Karpas-422 (cell line): ENCODE measurements at regions not wholly inside any gene's neighbourhood (a gene's known extent, or its start where the extent isn't known, plus 50 kb on each side); places are given as distances from the start of the nearest gene placed in this dataset.

Source experiments
- DNase-seq: peaks from one replicate; pipeline ENCODE4 v3.0.0-alpha.2; 2015
- H2AFZ ChIP-seq: fragments of 200-600 bp; sonication (generic); 2 replicates; pipeline ENCODE4 v1.6.1; 2014; ENCODE audit warnings: antibody characterized with exemption, low read length, mixed read lengths
- H3K27ac ChIP-seq: fragments of 200-600 bp; sonication (generic); 2 replicates; pipeline ENCODE4 v1.5.1; 2014; ENCODE audit warnings: mild to moderate bottlenecking, low read length, moderate library complexity
- H3K27me3 ChIP-seq: fragments of 200-600 bp; sonication (generic); 2 replicates; pipeline ENCODE4 v1.6.1; 2014; ENCODE audit warnings: low read length, mixed read lengths
- H3K36me3 ChIP-seq: fragments of 200-600 bp; sonication (generic); 2 replicates; pipeline ENCODE4 v1.6.1; 2014; ENCODE audit warnings: low read length, mixed read lengths; ENCODE audit not compliant: insufficient read depth
- H3K4me1 ChIP-seq: fragments of 200-600 bp; sonication (generic); 2 replicates; pipeline ENCODE4 v1.6.1; 2014; ENCODE audit warnings: mild to moderate bottlenecking, low read length, mixed read lengths
- H3K4me2 ChIP-seq: fragments of 200-600 bp; sonication (generic); 2 replicates; pipeline ENCODE4 v1.6.1; 2014; ENCODE audit warnings: low read length, low read depth, mild to moderate bottlenecking; ENCODE audit not compliant: poor library complexity, severe bottlenecking
- H3K4me3 ChIP-seq: fragments of 200-600 bp; sonication (generic); 2 replicates; pipeline ENCODE4 v1.5.1; 2014; ENCODE audit warnings: mild to moderate bottlenecking, antibody characterized with exemption, low read length, mixed read lengths
- H3K79me2 ChIP-seq: fragments of 200-600 bp; sonication (generic); 2 replicates; pipeline ENCODE4 v1.6.1; 2014; ENCODE audit warnings: mild to moderate bottlenecking, low read length, mixed read lengths
- H3K9ac ChIP-seq: fragments of 200-600 bp; sonication (generic); 2 replicates; pipeline ENCODE4 v1.6.0; 2014; ENCODE audit warnings: low read length
- H3K9me2 ChIP-seq: fragments of 200-600 bp; sonication (generic), shearing (Covaris generic); replicated peaks from 2 replicates; pipeline ENCODE4 v1.6.0; 2014; ENCODE audit warnings: mild to moderate bottlenecking, low read length, moderate library complexity; ENCODE audit not compliant: insufficient read depth
- H3K9me3 ChIP-seq: fragments of 300-700, 200-600 bp; sonication (generic); 2 replicates; pipeline ENCODE4 v1.6.1; 2014; ENCODE audit warnings: low read length, mixed read lengths
- H4K20me1 ChIP-seq: fragments of 200-600 bp; sonication (generic); 2 replicates; pipeline ENCODE4 v1.6.1; 2014; ENCODE audit warnings: mild to moderate bottlenecking, antibody characterized with exemption, low read length, low read depth; ENCODE audit not compliant: insufficient read depth

DNA sequence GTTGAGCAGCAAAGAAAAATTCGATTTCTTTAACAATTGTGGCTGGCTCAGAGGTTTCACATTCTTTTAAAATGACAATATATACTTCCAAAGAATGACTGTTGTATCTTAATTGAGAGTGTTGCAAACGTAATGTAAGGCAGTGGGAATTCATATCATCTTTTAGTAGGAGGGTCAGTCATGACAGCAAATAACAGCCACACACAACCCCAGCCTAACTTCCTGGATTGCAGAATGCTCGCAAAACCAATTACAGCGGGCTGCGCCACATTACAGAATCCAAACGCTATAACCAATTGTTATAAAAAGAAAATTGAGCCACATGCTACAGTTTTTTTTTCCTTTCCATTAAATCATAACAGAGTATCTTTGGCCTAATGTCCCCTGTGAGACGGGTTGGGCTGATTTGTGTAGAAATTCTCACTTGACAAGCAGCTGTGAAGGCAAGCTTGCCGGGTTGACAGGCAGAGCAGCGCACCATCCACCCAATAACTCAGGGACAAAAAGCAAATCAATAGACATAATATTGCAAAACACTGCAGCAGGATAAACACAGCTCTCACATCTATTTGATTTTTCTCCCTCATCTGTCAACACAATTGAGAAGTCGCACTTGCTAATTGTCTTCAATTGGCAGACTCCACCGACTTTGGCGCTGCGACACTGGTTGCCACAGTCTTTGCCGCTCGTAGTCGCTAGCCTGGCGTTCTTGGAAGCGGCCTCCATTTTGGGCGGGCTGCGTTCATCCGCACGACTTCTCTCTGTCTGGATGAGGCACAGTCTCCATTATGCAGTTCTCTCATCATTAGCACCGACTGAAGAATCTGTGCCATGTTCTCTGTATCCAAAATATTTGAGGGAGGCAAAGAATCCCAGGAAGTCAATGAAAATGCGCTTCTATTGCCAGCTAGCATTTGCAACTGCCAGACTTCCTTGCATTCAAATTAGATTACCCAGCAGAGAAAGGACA is 95.0 kb upstream of the CCDC68 start:
- H3K36me3 ChIP-seq, result no peaks in the 10 kb centered on the region
- H3K4me3 ChIP-seq, result no peak overlapping the region
- no peaks in the 10 kb centered on the region for H3K27me3 ChIP-seq
- no peaks in the 10 kb centered on the region for H3K9me2 ChIP-seq
- no peaks in the 10 kb centered on the region for H3K9me3 ChIP-seq
- H4K20me1 ChIP-seq, result no peaks in the 10 kb centered on the region
- no peaks in the 10 kb centered on the region for H3K4me1 ChIP-seq
- H3K79me2 ChIP-seq, result no peaks in the 10 kb centered on the region
- no peak overlapping the region for H3K27ac ChIP-seq
- no peak overlapping the region for H3K4me2 ChIP-seq
- H3K9ac ChIP-seq, result no peak overlapping the region
- DNase-seq, result no peak
- H2AFZ ChIP-seq, result no peak overlapping the region

DNA sequence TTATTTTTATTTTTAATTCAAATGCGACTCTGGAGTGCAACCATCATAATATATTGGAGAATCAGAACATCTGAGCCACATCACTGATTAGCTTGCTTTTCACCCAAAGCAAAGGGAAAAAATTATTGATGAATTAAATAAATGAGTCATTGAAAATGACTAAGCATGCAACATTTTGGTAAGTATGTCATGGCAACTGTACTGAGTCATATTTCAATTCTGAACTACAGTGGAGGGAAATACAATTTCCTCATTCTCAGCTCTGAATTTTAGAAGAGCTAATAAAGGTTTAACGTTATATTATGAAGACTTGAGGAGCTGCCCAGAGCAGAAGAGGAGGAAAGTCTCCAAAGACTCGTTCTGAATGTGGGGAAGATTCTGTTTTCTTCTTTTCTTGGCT is 89.6 kb upstream of the CCDC68 start:
- no peak overlapping the region for H2AFZ ChIP-seq

DNA sequence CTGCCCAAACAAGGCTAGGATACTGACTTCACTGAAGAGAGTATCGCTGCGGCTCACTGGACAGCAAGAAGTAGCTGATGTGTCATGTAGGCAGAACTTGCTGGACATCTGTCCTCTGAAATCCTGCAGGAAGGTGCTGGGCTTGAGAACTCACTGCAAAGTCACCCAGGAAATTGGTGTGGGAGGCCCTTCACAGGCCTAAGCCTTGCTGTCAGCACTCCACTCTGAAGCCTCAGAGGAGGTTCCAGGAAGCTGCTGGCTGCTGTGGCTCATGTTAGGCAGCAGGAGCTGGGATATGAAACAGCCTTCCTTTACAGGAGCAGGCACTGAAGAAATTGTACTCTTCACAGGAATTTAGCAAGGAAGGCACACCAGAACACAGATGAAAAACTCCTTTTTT is 88.3 kb upstream of the CCDC68 start:
- no peaks in the 10 kb centered on the region for H3K27me3 ChIP-seq
- no peaks in the 10 kb centered on the region for H3K79me2 ChIP-seq
- H3K9me3 ChIP-seq, result no peaks in the 10 kb centered on the region
- H4K20me1 ChIP-seq, result no peaks in the 10 kb centered on the region
- H3K4me2 ChIP-seq, result no peak overlapping the region
- H3K4me3 ChIP-seq, result no peak overlapping the region
- no peak overlapping the region for H3K27ac ChIP-seq
- no peak for DNase-seq
- no peaks in the 10 kb centered on the region for H3K36me3 ChIP-seq
- H2AFZ ChIP-seq, result no peak overlapping the region
- no peak overlapping the region for H3K9ac ChIP-seq
- H3K9me2 ChIP-seq, result no peaks in the 10 kb centered on the region
- H3K4me1 ChIP-seq, result no peaks in the 10 kb centered on the region

More for the DNA sequence above, 89.6 kb upstream of the CCDC68 start:
- H3K9ac ChIP-seq, result no peak overlapping the region
- H3K27ac ChIP-seq, result no peak overlapping the region
- H3K9me2 ChIP-seq, result no peaks in the 10 kb centered on the region
- no peaks in the 10 kb centered on the region for H3K4me1 ChIP-seq
- no peak overlapping the region for H3K4me2 ChIP-seq
- H3K4me3 ChIP-seq, result no peak overlapping the region
- DNase-seq, result no peak
- H4K20me1 ChIP-seq, result no peaks in the 10 kb centered on the region
- H3K36me3 ChIP-seq, result no peaks in the 10 kb centered on the region
- H3K9me3 ChIP-seq, result no peaks in the 10 kb centered on the region
- no peaks in the 10 kb centered on the region for H3K79me2 ChIP-seq
- H3K27me3 ChIP-seq, result no peaks in the 10 kb centered on the region

DNA sequence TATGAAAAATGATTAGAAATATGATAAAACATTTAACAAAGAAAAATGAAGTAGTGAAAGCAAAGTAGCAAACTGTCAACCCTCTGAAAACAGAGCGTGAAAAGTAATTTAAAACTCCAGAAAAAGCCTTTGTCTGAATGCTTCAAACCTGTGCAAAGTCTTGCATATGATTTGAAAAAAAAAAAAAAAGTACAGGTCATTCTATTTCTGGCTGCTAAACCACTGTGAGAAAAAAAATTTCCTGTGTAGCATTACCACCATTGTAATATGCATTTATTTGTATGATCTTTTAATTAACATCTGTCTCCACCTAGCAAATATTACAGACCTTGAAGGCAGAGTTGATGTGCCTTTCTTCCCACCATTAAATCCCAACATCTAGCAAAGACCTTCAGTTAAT is 82.1 kb upstream of the CCDC68 start:
- Histone ChIP-seq H3K4me2 (no peak overlapping the region), H3K9me2 (no peaks in the 10 kb centered on the region), H3K4me3 (no peak overlapping the region), H2AFZ (no peak overlapping the region), H3K9ac (no peak overlapping the region), H3K9me3 (no peaks in the 10 kb centered on the region), H3K4me1 (no peaks in the 10 kb centered on the region), H3K27me3 (no peaks in the 10 kb centered on the region), H3K79me2 (no peaks in the 10 kb centered on the region), H3K36me3 (no peaks in the 10 kb centered on the region), H3K27ac (no peak overlapping the region), H4K20me1 (no peaks in the 10 kb centered on the region)
- DNase-seq, result no peak

DNA sequence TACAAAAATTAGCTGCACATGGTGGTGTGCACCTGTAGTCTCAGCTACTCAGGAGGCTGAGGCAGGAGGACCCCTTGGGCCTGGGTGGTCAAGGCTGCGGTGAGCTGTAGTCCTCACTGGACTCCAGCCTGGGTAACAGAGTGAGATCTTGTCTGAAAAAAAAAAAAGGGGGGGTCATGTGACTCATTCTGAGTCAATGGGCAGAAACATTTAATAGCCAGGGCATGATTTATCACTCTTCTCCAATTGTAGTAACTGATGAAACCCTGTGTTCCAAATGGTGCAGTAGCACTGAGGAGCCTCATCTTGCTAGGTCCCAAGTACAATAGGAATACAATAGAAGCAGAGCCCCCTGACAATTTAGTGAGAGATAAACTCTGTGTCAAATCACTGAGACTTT is 78.9 kb upstream of the CCDC68 start:
- Histone ChIP-seq H3K9ac (no peak overlapping the region), H3K27me3 (no peaks in the 10 kb centered on the region), H3K4me3 (no peak overlapping the region), H3K36me3 (no peaks in the 10 kb centered on the region), H3K4me1 (no peaks in the 10 kb centered on the region), H3K9me3 (no peaks in the 10 kb centered on the region), H3K4me2 (no peak overlapping the region), H4K20me1 (no peaks in the 10 kb centered on the region), H2AFZ (no peak overlapping the region), H3K27ac (no peak overlapping the region), H3K9me2 (no peaks in the 10 kb centered on the region), H3K79me2 (no peaks in the 10 kb centered on the region)
- no peak for DNase-seq

DNA sequence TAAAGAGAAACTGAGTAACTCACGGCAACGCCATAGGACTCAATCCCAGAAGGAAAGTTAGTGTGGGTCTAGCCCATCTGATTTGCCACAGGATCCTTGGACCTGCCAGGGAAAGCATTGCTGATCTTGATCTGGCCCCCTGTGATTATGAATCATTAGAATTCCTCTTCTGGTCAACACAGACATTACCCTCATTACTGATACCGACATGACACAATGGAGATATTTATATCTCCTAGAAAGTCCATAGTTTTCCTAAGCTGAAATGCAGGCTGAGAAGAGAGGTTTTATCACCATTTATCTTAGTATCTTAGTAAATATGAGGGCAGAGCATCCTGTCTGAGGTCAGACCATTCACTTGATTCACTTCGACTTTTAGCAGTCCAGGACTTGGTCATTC is 75.5 kb upstream of the CCDC68 start:
- no peaks in the 10 kb centered on the region for H3K9me2 ChIP-seq
- no peaks in the 10 kb centered on the region for H3K36me3 ChIP-seq
- no peak overlapping the region for H3K4me3 ChIP-seq
- no peaks in the 10 kb centered on the region for H4K20me1 ChIP-seq
- no peak overlapping the region for H3K27ac ChIP-seq
- no peaks in the 10 kb centered on the region for H3K27me3 ChIP-seq
- H3K4me2 ChIP-seq, result no peak overlapping the region
- H3K79me2 ChIP-seq, result no peaks in the 10 kb centered on the region
- no peak overlapping the region for H3K9ac ChIP-seq
- H3K4me1 ChIP-seq, result no peaks in the 10 kb centered on the region
- no peaks in the 10 kb centered on the region for H3K9me3 ChIP-seq
- H2AFZ ChIP-seq, result no peak overlapping the region
- no peak for DNase-seq

DNA sequence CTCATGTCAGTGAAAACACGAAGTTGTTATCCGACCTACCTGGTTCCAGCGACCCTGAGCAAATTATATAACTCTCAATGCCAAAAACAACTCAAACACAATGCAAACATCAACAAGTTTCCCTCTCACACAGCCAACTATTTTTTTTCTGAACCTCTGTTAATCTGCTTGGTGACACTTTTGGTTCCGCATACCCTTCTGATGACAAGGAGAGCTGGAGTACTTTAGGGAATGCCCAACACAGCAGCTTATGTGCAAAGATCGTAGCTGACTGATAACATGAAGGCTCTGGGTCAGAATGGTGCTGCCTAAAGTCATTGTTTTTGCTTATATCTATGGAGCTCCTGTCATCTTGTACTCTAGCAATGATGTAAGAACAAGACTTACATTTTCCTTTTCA is 72.7 kb upstream of the CCDC68 start:
- Histone ChIP-seq H3K27ac (no peak overlapping the region), H3K9ac (no peak overlapping the region), H3K36me3 (no peaks in the 10 kb centered on the region), H3K79me2 (no peaks in the 10 kb centered on the region), H3K9me2 (no peaks in the 10 kb centered on the region), H3K4me2 (no peak overlapping the region), H3K27me3 (no peaks in the 10 kb centered on the region), H4K20me1 (no peaks in the 10 kb centered on the region), H3K9me3 (no peaks in the 10 kb centered on the region), H3K4me1 (no peaks in the 10 kb centered on the region), H3K4me3 (no peak overlapping the region), H2AFZ (no peak overlapping the region)
- DNase-seq, result no peak

DNA sequence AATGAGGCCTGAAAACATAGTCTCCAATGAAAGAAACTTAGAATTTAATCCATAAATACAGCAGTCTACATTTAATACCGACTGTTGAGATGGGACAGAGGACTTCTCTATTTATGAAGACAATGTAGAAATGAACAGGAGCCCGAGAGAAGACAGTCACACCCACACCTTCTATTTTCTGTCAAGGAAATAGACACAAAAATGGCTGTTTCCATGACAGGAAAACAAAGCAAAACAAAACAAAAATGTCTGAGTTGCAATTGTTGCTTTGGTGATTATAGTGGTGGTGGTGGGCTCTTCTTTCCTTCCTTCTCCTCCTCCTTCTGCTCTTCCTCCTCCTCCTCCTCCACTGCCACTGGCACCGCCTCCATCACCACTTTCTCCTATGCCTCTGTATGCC is 72.3 kb upstream of the CCDC68 start:
- H3K4me2 ChIP-seq, result no peak overlapping the region
- no peak for DNase-seq

More for the DNA sequence above, 72.3 kb upstream of the CCDC68 start:
- no peak overlapping the region for H3K9ac ChIP-seq
- no peaks in the 10 kb centered on the region for H4K20me1 ChIP-seq
- H3K36me3 ChIP-seq, result no peaks in the 10 kb centered on the region
- H3K4me3 ChIP-seq, result no peak overlapping the region
- H3K9me2 ChIP-seq, result no peaks in the 10 kb centered on the region
- no peak overlapping the region for H3K27ac ChIP-seq
- H3K27me3 ChIP-seq, result no peaks in the 10 kb centered on the region
- H3K9me3 ChIP-seq, result no peaks in the 10 kb centered on the region
- H2AFZ ChIP-seq, result no peak overlapping the region
- no peaks in the 10 kb centered on the region for H3K79me2 ChIP-seq
- no peaks in the 10 kb centered on the region for H3K4me1 ChIP-seq
